Peyer's patch (tissue), 4 donors: ENCODE measurements at regions not wholly inside any gene's neighbourhood (a gene's known extent, or its start where the extent isn't known, plus 50 kb on each side); places are given as distances from the start of the nearest gene placed in this dataset.

ENCODE experiments used
- DNase-seq, 3 donors: peaks; one replicate each; pipeline ENCODE4 v3.0.0-alpha.2; 2017 to 2019
- H3K27ac ChIP-seq, 4 donors: fragments of 200-600 bp; sonication (generic); one replicate each; pipeline ENCODE4 v1.5.1; 2016 to 2019
- H3K27me3 ChIP-seq, 2 donors: fragments of 200-600 bp; sonication (generic); one replicate each; pipeline ENCODE4 v1.5.1; 2019
- H3K36me3 ChIP-seq, 3 donors: fragments of 200-600 bp; sonication (generic); one replicate each; pipeline ENCODE4 v1.5.1; 2016 to 2019
- H3K4me1 ChIP-seq, 4 donors: fragments of 200-600 bp; sonication (generic); one replicate each; pipeline ENCODE4 v1.5.1; 2016 to 2019
- H3K4me3 ChIP-seq, 4 donors: fragments of 200-600 bp; sonication (generic); 1 replicate in 3 of 4; 2 replicates in 1 of 4; pipeline ENCODE4 v1.5.1; 2016 to 2019; ENCODE audit warnings: mild to moderate bottlenecking in 1 of 4
- H3K9me3 ChIP-seq, 4 donors: fragments of 200-600 bp; sonication (generic); one replicate each; pipeline ENCODE4 v1.5.1; 2016 to 2019; ENCODE audit warnings: mild to moderate bottlenecking in 1 of 4
- POLR2A ChIP-seq, 2 donors: fragments of 450-650 bp; IDR thresholded peaks; one replicate each; pipeline ENCODE4 v1.5.1; 2017; ENCODE audit warnings: antibody characterized with exemption in 2 of 2, mild to moderate bottlenecking in 2 of 2, moderate library complexity in 2 of 2
- TF ChIP-seq, protein P1 (sequence below), 6 experiments: fragments of 450-650 bp in 4 of 6; fragments of 200-600 bp in 2 of 6; sonication (generic) in 1 of 6; IDR thresholded peaks; one replicate each; pipeline ENCODE4 v1.5.1; 2017 to 2019; ENCODE audit warnings: antibody characterized with exemption in 6 of 6, mild to moderate bottlenecking in 3 of 6, moderate library complexity in 1 of 6

DNA sequence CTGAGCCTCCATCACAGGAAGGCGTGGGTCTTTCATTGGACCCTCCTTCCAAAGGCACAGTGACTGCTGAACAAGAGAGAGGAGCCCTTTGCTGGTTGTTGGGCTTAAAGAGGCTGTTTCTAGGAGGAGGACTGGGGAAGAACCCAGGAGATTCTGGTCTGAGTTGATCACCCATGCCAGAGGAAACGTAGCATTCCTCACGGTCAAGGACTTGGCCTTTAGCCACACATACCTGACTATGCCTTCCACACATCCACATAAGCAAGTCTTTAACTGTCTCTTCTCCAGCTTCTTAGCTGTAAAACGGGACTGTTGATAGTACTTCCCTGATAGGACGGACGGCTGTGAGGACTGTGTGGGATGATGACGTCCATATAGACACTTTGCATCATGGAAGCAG lies 149.8 kb upstream of the IRX3 start:
- Histone ChIP-seq H3K27me3 (no peaks in the 10 kb centered on the region), H3K9me3 (no peaks in the 10 kb centered on the region), H3K36me3 (no peaks in the 10 kb centered on the region), H3K4me1 (no peaks in the 10 kb centered on the region), H3K27ac (no peak overlapping the region), H3K4me3 (no peak overlapping the region)
- no peak for DNase-seq
- no peak for TF ChIP-seq POLR2A (IDR thresholded peaks at IDR 0.05)
- TF ChIP-seq, protein P1, sequence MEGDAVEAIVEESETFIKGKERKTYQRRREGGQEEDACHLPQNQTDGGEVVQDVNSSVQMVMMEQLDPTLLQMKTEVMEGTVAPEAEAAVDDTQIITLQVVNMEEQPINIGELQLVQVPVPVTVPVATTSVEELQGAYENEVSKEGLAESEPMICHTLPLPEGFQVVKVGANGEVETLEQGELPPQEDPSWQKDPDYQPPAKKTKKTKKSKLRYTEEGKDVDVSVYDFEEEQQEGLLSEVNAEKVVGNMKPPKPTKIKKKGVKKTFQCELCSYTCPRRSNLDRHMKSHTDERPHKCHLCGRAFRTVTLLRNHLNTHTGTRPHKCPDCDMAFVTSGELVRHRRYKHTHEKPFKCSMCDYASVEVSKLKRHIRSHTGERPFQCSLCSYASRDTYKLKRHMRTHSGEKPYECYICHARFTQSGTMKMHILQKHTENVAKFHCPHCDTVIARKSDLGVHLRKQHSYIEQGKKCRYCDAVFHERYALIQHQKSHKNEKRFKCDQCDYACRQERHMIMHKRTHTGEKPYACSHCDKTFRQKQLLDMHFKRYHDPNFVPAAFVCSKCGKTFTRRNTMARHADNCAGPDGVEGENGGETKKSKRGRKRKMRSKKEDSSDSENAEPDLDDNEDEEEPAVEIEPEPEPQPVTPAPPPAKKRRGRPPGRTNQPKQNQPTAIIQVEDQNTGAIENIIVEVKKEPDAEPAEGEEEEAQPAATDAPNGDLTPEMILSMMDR (IDR thresholded peaks at IDR 0.05), result no peak

DNA sequence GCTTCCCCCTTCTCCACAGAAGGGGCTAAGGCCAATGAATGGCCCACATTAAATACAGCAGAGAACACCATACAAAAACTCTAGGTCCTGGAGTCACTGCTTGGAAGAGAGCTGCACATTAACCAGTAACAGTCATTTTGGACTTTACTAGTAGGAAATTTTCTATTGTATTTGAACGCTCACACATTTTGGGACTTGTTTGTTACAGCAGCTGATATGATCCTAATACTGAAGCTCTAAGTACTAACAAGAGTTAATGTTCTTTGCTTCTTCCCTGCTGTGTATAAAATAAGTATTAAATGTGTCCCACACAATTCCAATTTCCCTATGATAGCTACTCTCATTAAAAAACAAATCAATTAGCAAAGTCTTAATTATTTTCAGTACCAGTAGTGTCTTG lies 148.3 kb upstream of the IRX3 start:
- no peaks in the 10 kb centered on the region for H3K36me3 ChIP-seq
- no peaks in the 10 kb centered on the region for H3K27me3 ChIP-seq
- no peak for DNase-seq
- H3K9me3 ChIP-seq, result no peaks in the 10 kb centered on the region
- H3K4me1 ChIP-seq, result no peaks in the 10 kb centered on the region
- H3K27ac ChIP-seq, result no peak overlapping the region
- H3K4me3 ChIP-seq, result no peak overlapping the region
- TF ChIP-seq, protein P1 (IDR thresholded peaks at IDR 0.05), result no peak
- TF ChIP-seq POLR2A (IDR thresholded peaks at IDR 0.05), result no peak

DNA sequence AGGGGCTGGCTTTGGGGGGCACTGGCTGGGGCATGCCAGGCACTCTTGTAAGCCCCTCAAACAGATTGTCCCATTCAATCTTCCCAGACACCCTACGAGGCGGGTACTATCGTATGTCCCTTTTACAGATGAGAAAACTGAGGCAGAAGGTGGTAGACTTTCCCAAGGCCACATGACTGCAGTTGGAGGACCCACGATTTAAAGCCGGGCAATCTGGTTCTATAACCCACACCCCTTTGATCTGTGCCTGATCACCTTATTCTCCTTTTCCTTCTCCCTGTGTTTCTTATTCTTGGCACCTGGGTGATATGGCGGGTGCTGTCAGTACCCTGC lies 146.3 kb upstream of the IRX3 start:
- Histone ChIP-seq H3K4me1 (no peaks in the 10 kb centered on the region), H3K27ac (no peak overlapping the region), H3K36me3 (no peaks in the 10 kb centered on the region), H3K4me3 (no peak overlapping the region), H3K27me3 (no peaks in the 10 kb centered on the region), H3K9me3 (no peaks in the 10 kb centered on the region)
- no peak for DNase-seq
- TF ChIP-seq, protein P1 (IDR thresholded peaks at IDR 0.05), result no peak
- no peak for TF ChIP-seq POLR2A (IDR thresholded peaks at IDR 0.05)

- Histone ChIP-seq H3K4me3 (no peak overlapping the region), H3K27ac (no peak overlapping the region), H3K4me1 (no peaks in the 10 kb centered on the region), H3K9me3 (no peaks in the 10 kb centered on the region), H3K36me3 (no peaks in the 10 kb centered on the region), H3K27me3 (no peaks in the 10 kb centered on the region)
- no peak for DNase-seq
- TF ChIP-seq POLR2A (IDR thresholded peaks at IDR 0.05), result no peak
- TF ChIP-seq, protein P1 (IDR thresholded peaks at IDR 0.05), result no peak
Measured at GRCh38 chr16:54431997-54432896, 145.7 kb upstream of the IRX3 start.

- Histone ChIP-seq H3K4me3 (no peak overlapping the region), H3K4me1 (no peaks in the 10 kb centered on the region), H3K9me3 (no peaks in the 10 kb centered on the region), H3K27ac (no peak overlapping the region), H3K27me3 (no peaks in the 10 kb centered on the region), H3K36me3 (no peaks in the 10 kb centered on the region)
- no peak for DNase-seq
- TF ChIP-seq, protein P1 (IDR thresholded peaks at IDR 0.05), result no peak
- no peak for TF ChIP-seq POLR2A (IDR thresholded peaks at IDR 0.05)
Measured at GRCh38 chr16:54431041-54431996, 144.7 kb upstream of the IRX3 start.
